Activated naive CD4-positive, alpha-beta T cell treated with anti-CD3 and anti-CD28 coated beads for 36 hours (primary cell): ENCODE measurements at regions not wholly inside any gene's neighbourhood (a gene's known extent, or its start where the extent isn't known, plus 50 kb on each side); places are given as distances from the start of the nearest gene placed in this dataset.

Experiments used
- CTCF ChIA-PET: fragments of 350-600 bp; sonication (Branson Sonifier 250); formaldehyde crosslinking; loops from one replicate; lab custom pipeline; 2021; ENCODE audit warnings: antibody characterized with exemption; lab: Charles Lee
- DNase-seq: peaks from one replicate; pipeline ENCODE4 v3.0.0-alpha.2; 2020
- H3K27ac Mint-ChIP-seq: one replicate; pipeline ENCODE4 v1.8.0; 2021; ENCODE audit warnings: mild to moderate bottlenecking, mixed read lengths
- H3K27me3 Mint-ChIP-seq: one replicate; pipeline ENCODE4 v1.8.0; 2021; ENCODE audit warnings: low read depth, mixed read lengths
- H3K36me3 Mint-ChIP-seq: one replicate; pipeline ENCODE4 v1.8.0; 2021; ENCODE audit warnings: low read depth, mixed read lengths
- H3K4me1 Mint-ChIP-seq: one replicate; pipeline ENCODE4 v1.8.0; 2021; ENCODE audit warnings: low read depth, mixed read lengths
- H3K4me3 Mint-ChIP-seq: one replicate; pipeline ENCODE4 v1.8.0; 2021; ENCODE audit warnings: mild to moderate bottlenecking, moderate library complexity, mixed read lengths
- H3K9me3 Mint-ChIP-seq: one replicate; pipeline ENCODE4 v1.8.0; 2021; ENCODE audit warnings: mixed read lengths
- intact Hi-C: fragments of 100-400 bp; cut with micrococcal nuclease; formaldehyde crosslinking; loops from one replicate; pipeline ENCODE4 v1.15.1; 2023

DNA sequence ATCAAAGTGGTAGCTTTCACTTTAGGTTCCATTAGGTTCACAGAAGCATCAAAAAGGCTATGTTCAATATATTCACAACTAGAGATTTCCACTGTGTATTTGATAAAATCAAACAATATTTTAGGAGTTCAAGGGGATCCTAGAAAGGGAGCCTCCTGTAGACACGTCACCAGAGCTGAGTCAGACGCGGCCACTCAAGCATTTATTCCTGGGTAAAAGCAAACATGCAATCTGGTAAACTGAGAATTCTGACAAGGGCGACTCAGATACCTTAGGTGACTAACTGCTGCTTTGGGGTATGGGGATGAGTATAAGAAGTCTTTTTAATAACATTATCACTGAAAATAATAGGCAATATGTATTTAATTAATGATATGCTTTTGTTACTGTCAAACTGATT is 118.7 kb upstream of the HMGN3 start:
- Mint-ChIP-seq H3K9me3 (peaks cover 9% of the 10 kb centered on the region), H3K36me3 (no peaks in the 10 kb centered on the region), H3K27me3 (peaks cover 12% of the 10 kb centered on the region), H3K4me3 (no peak overlapping the region), H3K4me1 (no peaks in the 10 kb centered on the region), H3K27ac (no peak overlapping the region)
- DNase-seq, result no peak
- CTCF ChIA-PET, result no interaction called here
- intact Hi-C loops, result no loop called here

DNA sequence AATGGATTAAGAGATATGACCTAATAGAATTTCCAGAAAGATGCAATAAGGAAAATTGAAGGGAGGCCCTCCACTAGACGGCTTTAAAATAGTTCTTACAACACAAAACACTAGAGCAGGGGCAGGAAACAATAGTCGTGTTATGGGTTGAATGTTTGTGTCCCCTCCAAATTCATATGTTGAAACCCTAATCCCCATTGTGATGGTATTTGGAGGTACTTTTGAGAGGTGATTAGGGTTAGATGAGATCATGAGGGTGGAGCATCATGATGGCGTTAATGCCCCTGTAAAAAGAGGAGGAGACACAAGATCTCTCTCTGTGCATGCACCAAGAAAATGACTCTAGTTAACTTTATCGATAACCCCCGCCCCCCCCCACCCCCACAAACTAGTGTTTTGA is 104.0 kb upstream of the HMGN3 start:
- intact Hi-C loops, result no loop called here
- H3K27me3 Mint-ChIP-seq, result peaks cover 8% of the 10 kb centered on the region
- H3K9me3 Mint-ChIP-seq, result no peaks in the 10 kb centered on the region
- peaks cover 3% of the 10 kb centered on the region for H3K4me1 Mint-ChIP-seq
- no peak overlapping the region for H3K27ac Mint-ChIP-seq
- CTCF ChIA-PET, result interaction anchor here (0.7 kb wide), 1 partner anchor 1002 kb away, joined by 4 read pairs; no protein-coding TSS in a partner anchor
- no peak overlapping the region for H3K4me3 Mint-ChIP-seq
- no peak for DNase-seq
- no peaks in the 10 kb centered on the region for H3K36me3 Mint-ChIP-seq

DNA sequence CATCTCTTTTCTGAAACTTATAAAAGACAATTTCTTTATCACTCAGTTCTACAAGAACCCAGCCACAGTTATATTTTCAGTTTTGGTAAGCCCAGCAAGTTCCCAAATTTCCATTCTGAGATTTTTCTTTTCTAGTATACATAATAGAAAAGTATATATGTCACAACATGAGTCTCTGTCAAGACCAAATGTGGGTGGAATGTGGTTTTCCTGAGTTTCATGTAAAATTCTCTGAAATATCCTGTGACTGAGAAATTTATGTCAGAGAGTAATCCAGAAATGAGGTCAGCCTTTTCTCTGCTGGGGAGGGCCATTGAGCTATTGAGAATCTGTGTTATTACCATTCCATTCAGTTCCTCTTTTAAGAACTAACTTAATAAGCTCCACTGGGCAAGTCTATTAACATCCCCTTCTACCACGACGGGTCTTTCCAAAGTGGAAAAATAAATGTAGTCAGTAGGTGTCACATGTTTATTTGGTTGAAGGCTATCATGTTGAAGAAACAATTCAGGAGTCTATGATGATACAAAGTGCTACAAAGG is 100.7 kb upstream of the HMGN3 start:
- Mint-ChIP-seq H3K27ac (no peak overlapping the region), H3K4me1 (peaks cover 6% of the 10 kb centered on the region), H3K27me3 (peaks cover 11% of the 10 kb centered on the region), H3K36me3 (no peaks in the 10 kb centered on the region), H3K9me3 (no peaks in the 10 kb centered on the region), H3K4me3 (no peak overlapping the region)
- CTCF ChIA-PET, result interaction anchor here (0.6 to 1.7 kb wide), 2 partner anchors 11 to 84 kb away, joined by 3 to 4 read pairs; no protein-coding TSS in a partner anchor
- DNase-seq, result no peak
- intact Hi-C loops, result loop anchor here (1.0 kb wide), 1 partner anchor 293 kb away; no protein-coding TSS in a partner anchor

DNA sequence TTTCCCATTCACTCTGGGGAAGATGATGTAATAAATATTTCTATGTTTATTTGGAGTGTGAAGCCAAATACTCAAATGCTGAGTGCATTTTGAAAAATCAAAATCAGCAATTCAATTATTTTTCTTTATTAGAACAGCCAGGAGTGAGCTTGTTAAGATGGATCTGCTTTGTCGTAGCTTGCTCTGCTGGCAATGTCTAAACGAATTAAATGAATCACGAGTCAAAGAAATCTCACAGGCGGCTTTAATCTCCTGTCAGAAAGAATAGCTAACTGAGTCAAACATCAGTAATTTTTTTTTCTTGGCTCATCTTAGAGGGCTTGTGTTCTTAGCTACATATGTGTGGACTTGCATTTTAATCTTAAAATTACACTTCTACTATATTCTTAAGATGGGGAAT is 100.2 kb upstream of the HMGN3 start:
- intact Hi-C loops, result loop anchor here (1.0 to 5.0 kb wide), 2 partner anchors 292 to 338 kb away; no protein-coding TSS in a partner anchor
- peaks cover 6% of the 10 kb centered on the region for H3K4me1 Mint-ChIP-seq

DNA sequence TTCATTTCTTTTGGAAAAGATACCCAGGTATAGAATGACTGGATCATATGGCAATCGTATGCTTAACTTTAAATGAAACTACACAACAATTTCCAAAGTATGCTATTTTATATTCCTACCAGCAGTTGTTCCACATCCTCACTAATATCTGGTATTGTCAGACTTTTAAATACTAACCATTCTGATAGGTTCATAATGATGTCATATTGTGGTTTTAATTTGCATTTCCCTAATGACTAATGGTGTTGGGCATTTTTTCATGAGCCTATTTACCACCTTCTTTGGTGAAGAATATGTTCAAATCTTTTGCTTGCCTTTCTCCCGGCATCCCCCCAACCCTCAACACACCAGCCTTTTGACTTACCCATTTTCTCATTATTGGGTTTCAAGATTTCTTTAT is 96.2 kb upstream of the HMGN3 start:
- intact Hi-C loops, result loop anchor here (5.0 kb wide), 1 partner anchor 342 kb away; no protein-coding TSS in a partner anchor

More for the DNA sequence above, 100.2 kb upstream of the HMGN3 start:
- Mint-ChIP-seq H3K4me3 (no peak overlapping the region), H3K36me3 (no peaks in the 10 kb centered on the region), H3K9me3 (no peaks in the 10 kb centered on the region), H3K27me3 (peaks cover 11% of the 10 kb centered on the region), H3K27ac (no peak overlapping the region)
- CTCF ChIA-PET, result interaction anchor here (0.6 to 1.7 kb wide), 2 partner anchors 12 to 84 kb away, joined by 3 to 4 read pairs; no protein-coding TSS in a partner anchor
- no peak for DNase-seq

DNA sequence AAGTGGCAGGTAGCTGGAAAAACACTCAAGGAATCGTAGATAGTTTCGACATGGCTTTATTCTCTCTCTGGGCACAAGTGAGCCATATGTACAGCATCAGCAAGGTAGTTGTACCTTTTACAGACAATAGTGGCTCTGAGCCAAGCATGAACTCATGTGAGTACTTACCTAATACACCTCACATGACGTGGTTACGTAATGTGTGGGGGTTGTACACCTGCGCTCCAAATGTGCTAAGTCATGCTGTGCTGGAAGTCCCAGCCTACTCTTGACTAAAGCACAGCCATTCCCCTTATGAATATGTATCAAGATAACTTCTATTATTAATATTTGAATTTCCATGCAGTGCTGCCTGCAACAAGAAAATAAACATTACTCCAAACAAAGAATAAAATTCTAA is 78.8 kb upstream of the HMGN3 start:
- Mint-ChIP-seq H3K36me3 (no peaks in the 10 kb centered on the region), H3K9me3 (no peaks in the 10 kb centered on the region), H3K27ac (no peak overlapping the region), H3K4me3 (no peak overlapping the region), H3K27me3 (peaks cover 4% of the 10 kb centered on the region), H3K4me1 (no peaks in the 10 kb centered on the region)
- no peak for DNase-seq
- CTCF ChIA-PET, result no interaction called here
- intact Hi-C loops, result no loop called here

More for the DNA sequence above, 96.2 kb upstream of the HMGN3 start:
- H3K9me3 Mint-ChIP-seq, result no peaks in the 10 kb centered on the region
- DNase-seq, result no peak
- peaks cover 6% of the 10 kb centered on the region for H3K4me1 Mint-ChIP-seq
- CTCF ChIA-PET, result no interaction called here
- H3K4me3 Mint-ChIP-seq, result no peak overlapping the region
- H3K27me3 Mint-ChIP-seq, result peaks cover 20% of the 10 kb centered on the region
- H3K27ac Mint-ChIP-seq, result no peak overlapping the region
- H3K36me3 Mint-ChIP-seq, result no peaks in the 10 kb centered on the region

DNA sequence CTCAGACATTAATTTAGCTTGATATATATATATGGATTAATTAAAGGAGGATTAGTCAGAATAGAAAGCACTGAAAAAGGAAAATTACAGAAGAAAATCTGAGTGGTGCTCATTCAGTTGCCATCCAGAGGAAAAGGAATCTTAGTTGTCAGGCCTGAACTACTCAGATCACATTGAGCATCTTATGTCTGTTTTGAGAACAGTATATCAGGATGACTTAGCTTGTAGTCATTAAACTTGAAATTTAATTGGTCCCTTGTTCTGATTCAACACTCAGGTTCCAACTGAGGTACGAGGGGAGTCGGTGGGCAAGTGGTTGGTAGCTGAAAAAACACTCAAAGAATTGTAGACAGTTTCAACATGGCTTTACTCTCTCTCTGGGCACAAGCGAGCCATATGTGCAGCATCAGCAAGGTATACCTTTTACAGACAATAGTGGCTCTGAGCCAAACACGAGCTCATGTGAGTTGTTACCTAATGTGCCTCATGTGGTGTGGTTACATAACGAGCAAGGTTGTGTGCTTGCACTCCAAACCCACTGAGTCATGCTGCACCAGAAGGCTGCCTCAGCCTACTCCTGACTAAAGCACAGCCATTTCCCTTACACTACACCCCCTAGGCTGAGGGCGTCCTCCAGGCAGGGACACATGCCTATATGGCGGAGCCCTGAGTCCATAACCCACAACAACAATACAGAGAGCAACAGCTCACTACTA is 73.0 kb upstream of the HMGN3 start:
- H3K4me1 Mint-ChIP-seq, result no peaks in the 10 kb centered on the region
- H3K36me3 Mint-ChIP-seq, result no peaks in the 10 kb centered on the region
- CTCF ChIA-PET, result interaction anchor here (0.6 kb wide), 1 partner anchor 323 kb away, joined by 3 read pairs; no protein-coding TSS in a partner anchor
- H3K27me3 Mint-ChIP-seq, result no peaks in the 10 kb centered on the region
- no peak for DNase-seq
- H3K4me3 Mint-ChIP-seq, result no peak overlapping the region
- intact Hi-C loops, result no loop called here
- no peak overlapping the region for H3K27ac Mint-ChIP-seq
- H3K9me3 Mint-ChIP-seq, result no peaks in the 10 kb centered on the region

DNA sequence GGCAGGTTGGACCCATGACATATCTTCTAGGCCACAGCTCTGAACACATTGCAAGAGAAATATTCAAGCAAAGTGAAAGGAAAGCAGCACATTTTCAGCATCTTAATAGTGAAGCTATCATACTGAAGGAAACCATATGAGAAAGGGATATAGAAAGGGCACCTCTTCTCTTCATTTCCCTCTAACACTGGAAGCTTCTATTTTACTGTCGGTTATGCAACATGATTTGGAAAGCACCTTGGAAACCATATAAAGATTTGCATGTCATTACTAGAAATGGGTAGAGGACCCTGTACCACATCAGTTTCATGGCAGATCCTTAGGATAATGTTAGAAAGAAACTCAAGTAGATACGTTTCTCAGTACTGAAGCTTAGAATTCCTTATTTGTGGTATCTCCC is 70.5 kb upstream of the HMGN3 start:
- H3K9me3 Mint-ChIP-seq, result no peaks in the 10 kb centered on the region
- DNase-seq, result no peak
- no peak overlapping the region for H3K27ac Mint-ChIP-seq
- H3K4me3 Mint-ChIP-seq, result no peak overlapping the region
- CTCF ChIA-PET, result no interaction called here
- H3K4me1 Mint-ChIP-seq, result no peaks in the 10 kb centered on the region
- no peaks in the 10 kb centered on the region for H3K36me3 Mint-ChIP-seq
- no peaks in the 10 kb centered on the region for H3K27me3 Mint-ChIP-seq
- intact Hi-C loops, result no loop called here

DNA sequence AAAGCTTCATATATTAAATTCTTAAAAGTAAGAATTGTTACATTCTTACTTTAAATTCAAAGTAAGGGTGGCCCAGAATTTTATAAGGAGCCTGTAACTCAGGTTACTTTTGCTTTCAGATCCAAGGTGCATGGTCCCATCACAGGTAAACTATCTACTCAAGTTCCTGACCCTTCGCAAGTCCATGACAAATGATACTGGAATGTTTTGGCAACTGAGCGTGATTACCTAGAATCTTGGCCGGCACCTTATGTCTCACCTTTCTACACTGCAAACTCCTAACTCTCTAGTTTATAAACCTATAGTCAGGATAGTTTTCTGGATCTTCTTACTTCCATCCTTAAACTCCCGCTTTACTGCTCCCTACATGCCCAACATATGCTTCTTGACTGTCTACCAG is 67.9 kb upstream of the HMGN3 start:
- no peak overlapping the region for H3K4me3 Mint-ChIP-seq
- CTCF ChIA-PET, result no interaction called here
- DNase-seq, result no peak
- H3K27ac Mint-ChIP-seq, result no peak overlapping the region
- no peaks in the 10 kb centered on the region for H3K9me3 Mint-ChIP-seq
- intact Hi-C loops, result no loop called here
- H3K27me3 Mint-ChIP-seq, result no peaks in the 10 kb centered on the region
- no peaks in the 10 kb centered on the region for H3K4me1 Mint-ChIP-seq
- no peaks in the 10 kb centered on the region for H3K36me3 Mint-ChIP-seq

DNA sequence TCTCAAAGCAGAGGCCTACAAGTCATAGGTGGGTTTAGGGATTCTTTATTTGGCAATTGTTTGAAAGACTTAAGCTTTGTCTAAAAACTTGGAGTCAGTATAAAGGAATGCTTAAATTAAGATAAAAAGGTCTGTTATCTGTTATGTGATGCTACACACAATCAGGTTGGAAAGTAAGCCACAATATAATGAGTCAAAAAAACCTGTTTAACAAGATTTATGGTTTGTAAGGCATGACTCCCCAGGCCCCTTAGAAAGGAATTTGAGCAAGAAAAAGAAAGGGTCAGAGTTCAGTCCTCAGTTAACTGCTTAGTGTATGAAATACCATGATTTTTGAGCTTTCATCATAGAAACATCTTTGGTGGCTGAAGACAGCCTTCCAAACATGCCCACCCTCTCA is 66.8 kb upstream of the HMGN3 start:
- Mint-ChIP-seq H3K4me1 (no peaks in the 10 kb centered on the region), H3K4me3 (no peak overlapping the region), H3K27me3 (no peaks in the 10 kb centered on the region), H3K27ac (no peak overlapping the region), H3K9me3 (no peaks in the 10 kb centered on the region), H3K36me3 (no peaks in the 10 kb centered on the region)
- intact Hi-C loops, result no loop called here
- no peak for DNase-seq
- CTCF ChIA-PET, result no interaction called here

DNA sequence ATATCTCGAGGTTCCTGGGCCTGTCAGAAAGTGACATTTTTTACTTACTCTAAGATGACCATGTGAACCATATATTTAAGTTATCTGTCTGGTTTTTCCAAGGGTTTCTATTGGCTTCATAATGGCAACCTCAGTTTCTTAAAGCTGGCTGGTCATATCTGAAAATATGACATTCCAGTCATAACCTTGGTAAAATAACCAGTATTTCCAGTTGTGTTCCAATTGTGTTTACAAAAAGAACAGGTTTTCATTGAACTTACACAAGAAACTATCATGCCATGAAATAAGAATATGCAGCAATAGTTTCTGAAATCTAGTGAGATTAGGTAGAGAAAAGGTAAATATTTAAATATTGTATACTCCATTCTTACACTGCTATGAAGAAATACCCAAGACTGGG is 61.7 kb upstream of the HMGN3 start:
- Mint-ChIP-seq H3K9me3 (no peaks in the 10 kb centered on the region), H3K4me1 (no peaks in the 10 kb centered on the region), H3K27ac (no peak overlapping the region), H3K4me3 (no peak overlapping the region), H3K36me3 (no peaks in the 10 kb centered on the region), H3K27me3 (no peaks in the 10 kb centered on the region)
- intact Hi-C loops, result no loop called here
- no peak for DNase-seq
- CTCF ChIA-PET, result no interaction called here
